Activated B cell treated with CpG ODN at 0.5 μM for 24 hours (primary cell): ENCODE measurements at regions not wholly inside any gene's neighbourhood (a gene's known extent, or its start where the extent isn't known, plus 50 kb on each side); places are given as distances from the start of the nearest gene placed in this dataset.

Experiments
- ATAC-seq: fragments of 200-7000 bp; cut with Tn5 transposase; one replicate; pipeline ENCODE4 v1.10.0; 2021; ENCODE audit warnings: low read depth, mild to moderate bottlenecking, moderate library complexity
- CTCF ChIA-PET: fragments of 350-600 bp; sonication (Branson Sonifier 250); formaldehyde crosslinking; loops from one replicate; lab custom pipeline; 2021; ENCODE audit warnings: antibody characterized with exemption; lab: Charles Lee
- POLR2A ChIA-PET: fragments of 350-600 bp; sonication (Branson Sonifier 250); formaldehyde crosslinking; loops from one replicate; lab custom pipeline; 2021; ENCODE audit warnings: antibody characterized with exemption; lab: Charles Lee
- DNase-seq: peaks from one replicate; pipeline ENCODE4 v3.0.0; 2022
- H3K27ac Mint-ChIP-seq: one replicate; pipeline ENCODE4 v1.8.0; 2020; ENCODE audit warnings: mixed read lengths
- H3K27me3 Mint-ChIP-seq: one replicate; pipeline ENCODE4 v1.8.0; 2021; ENCODE audit warnings: mixed read lengths
- H3K36me3 Mint-ChIP-seq: one replicate; pipeline ENCODE4 v1.8.0; 2021; ENCODE audit warnings: low read depth, mixed read lengths
- H3K4me1 Mint-ChIP-seq: one replicate; pipeline ENCODE4 v1.8.0; 2021; ENCODE audit warnings: mixed read lengths
- H3K4me3 Mint-ChIP-seq: one replicate; pipeline ENCODE4 v1.8.0; 2020; ENCODE audit warnings: mild to moderate bottlenecking, mixed read lengths
- H3K9me3 Mint-ChIP-seq: one replicate; pipeline ENCODE4 v1.8.0; 2020; ENCODE audit warnings: mixed read lengths
- intact Hi-C: fragments of 100-400 bp; cut with micrococcal nuclease; formaldehyde crosslinking; loops from one replicate; pipeline ENCODE4 v1.15.1; 2024
- TF ChIP-seq, protein P1 (sequence below): fragments of 200-600 bp; IDR thresholded peaks from one replicate; pipeline ENCODE4 v1.8.0; 2022; ENCODE audit warnings: antibody characterized with exemption, mild to moderate bottlenecking

DNA sequence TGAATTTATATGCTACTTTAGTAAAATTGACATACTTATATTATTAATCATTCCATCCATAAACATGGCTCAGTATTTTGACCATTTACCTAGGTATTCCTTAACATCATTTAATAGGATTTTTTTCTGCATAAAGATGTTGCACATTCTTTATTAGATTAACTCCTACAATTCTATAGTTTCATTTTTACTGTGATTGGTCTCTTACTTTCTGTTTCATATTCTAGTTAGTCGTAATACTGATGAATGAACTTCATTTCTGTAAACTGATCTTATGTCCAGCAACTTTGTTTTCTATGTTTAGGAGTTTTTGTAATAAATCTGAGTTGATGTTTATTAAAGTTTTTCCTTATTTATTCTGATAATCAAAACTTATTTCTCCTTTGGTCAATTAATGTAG lies 278.2 kb upstream of the CXXC4 start:
- TF ChIP-seq, protein P1, sequence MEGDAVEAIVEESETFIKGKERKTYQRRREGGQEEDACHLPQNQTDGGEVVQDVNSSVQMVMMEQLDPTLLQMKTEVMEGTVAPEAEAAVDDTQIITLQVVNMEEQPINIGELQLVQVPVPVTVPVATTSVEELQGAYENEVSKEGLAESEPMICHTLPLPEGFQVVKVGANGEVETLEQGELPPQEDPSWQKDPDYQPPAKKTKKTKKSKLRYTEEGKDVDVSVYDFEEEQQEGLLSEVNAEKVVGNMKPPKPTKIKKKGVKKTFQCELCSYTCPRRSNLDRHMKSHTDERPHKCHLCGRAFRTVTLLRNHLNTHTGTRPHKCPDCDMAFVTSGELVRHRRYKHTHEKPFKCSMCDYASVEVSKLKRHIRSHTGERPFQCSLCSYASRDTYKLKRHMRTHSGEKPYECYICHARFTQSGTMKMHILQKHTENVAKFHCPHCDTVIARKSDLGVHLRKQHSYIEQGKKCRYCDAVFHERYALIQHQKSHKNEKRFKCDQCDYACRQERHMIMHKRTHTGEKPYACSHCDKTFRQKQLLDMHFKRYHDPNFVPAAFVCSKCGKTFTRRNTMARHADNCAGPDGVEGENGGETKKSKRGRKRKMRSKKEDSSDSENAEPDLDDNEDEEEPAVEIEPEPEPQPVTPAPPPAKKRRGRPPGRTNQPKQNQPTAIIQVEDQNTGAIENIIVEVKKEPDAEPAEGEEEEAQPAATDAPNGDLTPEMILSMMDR = no peak
- H3K27ac Mint-ChIP-seq = no peak overlapping the region
- no peak for DNase-seq
- no peak overlapping the region for H3K4me3 Mint-ChIP-seq
- ChIA-PET CTCF (no interaction called here), POLR2A (no interaction called here)
- no peaks in the 10 kb centered on the region for H3K9me3 Mint-ChIP-seq
- no peak for ATAC-seq
- H3K27me3 Mint-ChIP-seq = no peaks in the 10 kb centered on the region
- H3K4me1 Mint-ChIP-seq = peaks cover 23% of the 10 kb centered on the region
- intact Hi-C loops = no loop called here
- no peaks in the 10 kb centered on the region for H3K36me3 Mint-ChIP-seq

DNA sequence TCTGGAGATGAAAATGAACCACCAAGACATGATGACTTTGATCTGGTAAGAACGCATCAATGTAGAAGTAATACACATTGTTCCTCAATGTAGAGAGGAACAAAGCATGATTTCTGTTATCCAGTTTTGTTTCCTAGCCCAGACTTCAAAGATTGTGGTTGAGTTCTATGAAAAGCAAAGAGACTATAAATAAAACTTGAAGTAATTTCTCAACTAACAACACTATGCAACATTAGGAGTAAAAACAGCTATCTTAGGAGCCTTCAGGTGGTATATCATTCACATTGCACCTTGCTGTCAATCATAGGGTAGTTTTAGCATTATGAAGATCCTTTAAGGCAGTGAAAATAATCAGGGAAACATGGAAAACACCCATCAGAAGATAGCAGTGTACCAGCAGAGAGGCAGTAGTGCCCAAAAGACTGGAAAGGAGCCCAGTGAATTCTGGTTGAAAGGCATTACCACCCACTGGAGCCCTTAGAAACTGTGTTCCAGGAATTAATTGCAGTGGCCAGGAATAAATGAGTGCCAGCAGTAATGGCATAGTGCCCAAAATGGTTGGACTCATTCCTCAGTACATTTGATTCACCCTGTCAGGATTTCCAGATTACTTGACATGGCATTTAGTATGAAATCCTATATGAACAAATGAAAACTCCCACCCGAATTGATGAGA lies 300.7 kb upstream of the CXXC4 start:
- H3K36me3 Mint-ChIP-seq = no peaks in the 10 kb centered on the region
- CTCF ChIA-PET = no interaction called here
- TF ChIP-seq, protein P1 = no peak
- no peak overlapping the region for H3K4me3 Mint-ChIP-seq
- DNase-seq (no peak), ATAC-seq (no peak)
- no peaks in the 10 kb centered on the region for H3K4me1 Mint-ChIP-seq
- H3K27me3 Mint-ChIP-seq = peaks cover 6% of the 10 kb centered on the region
- POLR2A ChIA-PET = no interaction called here
- intact Hi-C loops = no loop called here
- H3K27ac Mint-ChIP-seq = no peak overlapping the region
- peaks cover 2% of the 10 kb centered on the region for H3K9me3 Mint-ChIP-seq

DNA sequence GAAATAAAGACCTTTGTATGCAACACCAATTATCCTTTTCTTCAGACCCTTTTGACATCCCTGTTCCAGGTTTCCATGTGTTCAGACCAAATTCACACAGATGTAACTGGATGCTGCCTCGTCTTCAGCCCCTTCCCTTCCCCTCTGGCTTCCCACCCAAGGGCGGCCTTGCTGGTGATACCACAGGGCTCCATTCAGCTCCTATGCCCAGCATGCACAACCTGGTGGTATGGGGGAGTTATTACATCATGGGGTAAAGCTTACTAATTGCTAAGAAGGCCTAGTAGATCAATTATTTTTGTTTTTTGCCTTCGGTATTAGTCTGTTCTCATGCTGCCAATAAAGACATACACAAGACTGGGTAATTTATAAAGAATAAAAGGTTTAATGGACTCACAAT lies 317.0 kb upstream of the CXXC4 start:
- intact Hi-C loops = no loop called here
- H3K36me3 Mint-ChIP-seq = no peaks in the 10 kb centered on the region
- H3K27ac Mint-ChIP-seq = no peak overlapping the region
- ChIA-PET POLR2A (no interaction called here), CTCF (no interaction called here)
- ATAC-seq = no peak
- H3K4me1 Mint-ChIP-seq = peaks cover 15% of the 10 kb centered on the region
- H3K9me3 Mint-ChIP-seq = peaks cover 3% of the 10 kb centered on the region
- no peak overlapping the region for H3K4me3 Mint-ChIP-seq
- TF ChIP-seq, protein P1 = no peak
- no peak for DNase-seq
- H3K27me3 Mint-ChIP-seq = no peaks in the 10 kb centered on the region

DNA sequence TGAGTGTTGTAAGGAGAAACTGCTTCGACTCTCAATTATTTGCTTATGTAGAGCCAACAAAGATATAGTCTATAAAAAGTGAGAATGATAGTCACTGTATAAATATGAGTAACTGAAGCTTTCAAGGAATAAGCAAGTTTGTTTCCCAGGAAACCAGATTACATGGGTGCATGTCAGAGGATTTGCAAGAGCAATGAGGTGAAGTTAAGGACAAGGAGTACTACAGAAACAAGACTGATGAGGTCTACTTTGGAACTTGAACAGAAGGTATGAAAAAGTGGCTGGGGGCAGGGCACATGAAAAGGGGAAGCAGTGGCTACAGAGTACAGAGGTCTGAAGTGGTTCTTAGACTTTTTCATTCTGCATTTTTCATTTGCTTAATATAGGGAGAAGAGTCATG lies 321.0 kb upstream of the CXXC4 start:
- TF ChIP-seq, protein P1 = no peak
- intact Hi-C loops = no loop called here
- Mint-ChIP-seq H3K9me3 (no peaks in the 10 kb centered on the region), H3K36me3 (no peaks in the 10 kb centered on the region), H3K27ac (no peak overlapping the region), H3K4me1 (peaks cover 15% of the 10 kb centered on the region), H3K27me3 (no peaks in the 10 kb centered on the region), H3K4me3 (no peak overlapping the region)
- ChIA-PET POLR2A (no interaction called here), CTCF (no interaction called here)
- DNase-seq (no peak), ATAC-seq (peak; percentile 37)

DNA sequence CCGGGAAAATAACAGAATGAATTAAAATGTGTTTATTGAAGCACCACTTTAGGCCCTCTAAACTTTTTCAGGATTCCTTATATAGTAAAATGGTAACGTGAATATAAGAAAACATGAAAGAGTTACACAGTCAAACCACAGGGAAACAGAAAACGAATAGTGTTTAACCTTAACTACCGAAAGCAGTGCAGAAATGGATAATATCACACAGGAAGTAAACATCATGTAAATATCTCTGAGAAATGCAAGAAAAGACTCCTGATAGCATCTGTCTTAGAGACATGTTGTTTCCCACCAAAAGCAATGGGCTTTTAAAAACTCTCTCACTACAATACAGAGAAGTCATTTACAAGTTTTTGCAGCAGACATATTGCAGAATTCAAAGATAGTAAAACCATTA lies 323.9 kb upstream of the CXXC4 start:
- no peak for DNase-seq
- peaks cover 15% of the 10 kb centered on the region for H3K4me1 Mint-ChIP-seq
- ChIA-PET CTCF (no interaction called here), POLR2A (no interaction called here)
- TF ChIP-seq, protein P1 = no peak
- no peak overlapping the region for H3K27ac Mint-ChIP-seq
- H3K9me3 Mint-ChIP-seq = no peaks in the 10 kb centered on the region
- ATAC-seq = no peak
- no peaks in the 10 kb centered on the region for H3K27me3 Mint-ChIP-seq
- no peak overlapping the region for H3K4me3 Mint-ChIP-seq
- intact Hi-C loops = no loop called here
- no peaks in the 10 kb centered on the region for H3K36me3 Mint-ChIP-seq
